ENCODE measurements at regions not wholly inside any gene's neighbourhood (a gene's known extent, or its start where the extent isn't known, plus 50 kb on each side); places are given as distances from the start of the nearest gene placed in this dataset.

GRCh38 chr15:31208817-31209216 lies 107.3 kb upstream of the TRPM1 start:
- H3K27me3 ChIP-seq (ENCODE audit: control insufficient read depth, insufficient read depth, low read length, poor library complexity, severe bottlenecking): peaks cover 5% of the 10 kb centered on the region
- no peak overlapping the region for H3K9ac ChIP-seq (ENCODE audit: extremely low read depth, low read length, poor library complexity, severe bottlenecking)
- no peaks in the 10 kb centered on the region for H3K4me1 ChIP-seq (ENCODE audit: control insufficient read depth, insufficient read depth, low read length)
- no peak overlapping the region for H3K4me3 ChIP-seq (ENCODE audit: low read length)
- no peak overlapping the region for H3K27ac Mint-ChIP-seq
- DNase-seq: no peak
- TF ChIP-seq CTCF (conservative IDR thresholded peaks at IDR 0.05): no peak
- H3K36me3 Mint-ChIP-seq (ENCODE audit: low read depth): no peaks in the 10 kb centered on the region
- peaks cover 10% of the 10 kb centered on the region for H3K9me3 ChIP-seq (ENCODE audit: control insufficient read depth, low read length)
- no peaks in the 10 kb centered on the region for H3K36me3 ChIP-seq (ENCODE audit: control insufficient read depth, insufficient read depth, low read length)
- no peaks in the 10 kb centered on the region for H3K4me1 Mint-ChIP-seq
- H3K9me3 Mint-ChIP-seq: peaks cover 4% of the 10 kb centered on the region
- peaks cover 3% of the 10 kb centered on the region for H3K27me3 Mint-ChIP-seq (ENCODE audit: insufficient read depth)
- 72 to 87% methylated on average over 2 to 3 of the region's 3 CpGs for whole genome bisulfite sequencing, 2 experiments (ENCODE audit: insufficient coverage in 1 of 2, insufficient read length in 1 of 2)
- H3K27ac ChIP-seq (ENCODE audit: low read depth, low read length): no peak overlapping the region
- H3K4me3 Mint-ChIP-seq: no peak overlapping the region

GRCh38 chr15:31211353-31211752 lies 109.8 kb upstream of the TRPM1 start:
- H3K9me3 Mint-ChIP-seq: peaks cover 4% of the 10 kb centered on the region
- TF ChIP-seq CTCF (conservative IDR thresholded peaks at IDR 0.05): no peak
- H3K27ac Mint-ChIP-seq: no peak overlapping the region
- Histone ChIP-seq H3K9me3 (ENCODE audit: control insufficient read depth, low read length) (peaks cover 10% of the 10 kb centered on the region), H3K4me1 (ENCODE audit: control insufficient read depth, insufficient read depth, low read length) (no peaks in the 10 kb centered on the region), H3K27me3 (ENCODE audit: control insufficient read depth, insufficient read depth, low read length, poor library complexity, severe bottlenecking) (peaks cover 28% of the 10 kb centered on the region), H3K4me3 (ENCODE audit: low read length) (peak overlapping the region; percentile 35), H3K27ac (ENCODE audit: low read depth, low read length) (no peak overlapping the region), H3K36me3 (ENCODE audit: control insufficient read depth, insufficient read depth, low read length) (no peaks in the 10 kb centered on the region), H3K9ac (ENCODE audit: extremely low read depth, low read length, poor library complexity, severe bottlenecking) (no peak overlapping the region)
- peaks cover 15% of the 10 kb centered on the region for H3K27me3 Mint-ChIP-seq (ENCODE audit: insufficient read depth)
- no peak for DNase-seq
- no peak overlapping the region for H3K4me3 Mint-ChIP-seq
- H3K4me1 Mint-ChIP-seq: no peaks in the 10 kb centered on the region
- H3K36me3 Mint-ChIP-seq (ENCODE audit: low read depth): no peaks in the 10 kb centered on the region
- 90 to 96% methylated on average over 1 to 4 of the region's 4 CpGs for WGBS, 2 experiments (ENCODE audit: insufficient coverage in 1 of 2, insufficient read length in 1 of 2)

- Histone ChIP-seq H3K36me3 (ENCODE audit: control insufficient read depth, insufficient read depth, low read length) (no peaks in the 10 kb centered on the region), H3K4me3 (ENCODE audit: low read length) (no peak overlapping the region), H3K27me3 (ENCODE audit: control insufficient read depth, insufficient read depth, low read length, poor library complexity, severe bottlenecking) (peaks cover 40% of the 10 kb centered on the region), H3K4me1 (ENCODE audit: control insufficient read depth, insufficient read depth, low read length) (no peaks in the 10 kb centered on the region), H3K9ac (ENCODE audit: extremely low read depth, low read length, poor library complexity, severe bottlenecking) (no peak overlapping the region), H3K27ac (ENCODE audit: low read depth, low read length) (no peak overlapping the region), H3K9me3 (ENCODE audit: control insufficient read depth, low read length) (peaks cover 10% of the 10 kb centered on the region)
- Mint-ChIP-seq H3K4me1 (no peaks in the 10 kb centered on the region), H3K4me3 (no peak overlapping the region), H3K27ac (no peak overlapping the region), H3K27me3 (ENCODE audit: insufficient read depth) (peaks cover 25% of the 10 kb centered on the region), H3K9me3 (peaks cover 4% of the 10 kb centered on the region), H3K36me3 (ENCODE audit: low read depth) (no peaks in the 10 kb centered on the region)
- 89 to 98% methylated on average over 7 to 10 of the region's 10 CpGs for WGBS, 2 experiments (ENCODE audit: insufficient coverage in 1 of 2, insufficient read length in 1 of 2)
- TF ChIP-seq CTCF (conservative IDR thresholded peaks at IDR 0.05): no peak
- DNase-seq: no peak
These were observed 111.0 kb upstream of the TRPM1 start for GRCh38 chr15:31212326-31213080.

All from endodermal cell (in vitro differentiated cells).